HepG2 (cell line): ENCODE measurements at regions not wholly inside any gene's neighbourhood (a gene's known extent, or its start where the extent isn't known, plus 50 kb on each side); places are given as distances from the start of the nearest gene placed in this dataset.

ENCODE experiments used
- ASH2L ChIP-seq: fragments of 300-600, 200-600 bp; sonication (generic); IDR thresholded peaks from 2 replicates; pipeline ENCODE4 v1.7.0; 2017; ENCODE audit warnings: low read depth, mild to moderate bottlenecking, moderate library complexity, mixed read lengths, low read length; ENCODE audit not compliant: insufficient read length
- CREB3 ChIP-seq: sonication (generic); formaldehyde crosslinking; IDR thresholded peaks from 2 replicates; pipeline ENCODE4 v1.5.0; 2020; ENCODE audit warnings: missing genetic modification reagents
- HMGA1 ChIP-seq: sonication (generic); formaldehyde crosslinking; conservative IDR thresholded peaks from 2 replicates; pipeline ENCODE4 v1.4.0; 2020; ENCODE audit warnings: missing genetic modification reagents
- KDM5B ChIP-seq: sonication (generic); formaldehyde crosslinking; IDR thresholded peaks from 2 replicates; pipeline ENCODE4 v1.4.0; 2020; ENCODE audit warnings: missing genetic modification reagents, mild to moderate bottlenecking, borderline replicate concordance
- KLF13 ChIP-seq: sonication (generic); formaldehyde crosslinking; IDR thresholded peaks from 2 replicates; pipeline ENCODE4 v1.4.0; 2020; ENCODE audit warnings: mild to moderate bottlenecking, missing genetic modification reagents
- MTERF4 ChIP-seq: sonication (generic); formaldehyde crosslinking; IDR thresholded peaks from 2 replicates; pipeline ENCODE4 v1.8.0; 2023; ENCODE audit warnings: mild to moderate bottlenecking, missing genetic modification reagents
- NR1H2 ChIP-seq: sonication (generic); formaldehyde crosslinking; IDR thresholded peaks from 2 replicates; pipeline ENCODE4 v1.8.1; 2022; ENCODE audit warnings: low read depth, missing genetic modification reagents, borderline replicate concordance
- NR2C2 ChIP-seq: sonication (generic); formaldehyde crosslinking; IDR thresholded peaks from 2 replicates; pipeline ENCODE4 v1.4.0; 2020; ENCODE audit warnings: missing genetic modification reagents, mild to moderate bottlenecking, moderate library complexity, borderline replicate concordance
- NR3C1 ChIP-seq: sonication (generic); formaldehyde crosslinking; IDR thresholded peaks from 2 replicates; pipeline ENCODE4 v1.4.0; 2020; ENCODE audit warnings: missing genetic modification reagents
- PRDM15 ChIP-seq: sonication (generic); formaldehyde crosslinking; IDR thresholded peaks from 2 replicates; pipeline ENCODE4 v1.4.0; 2020; ENCODE audit warnings: missing genetic modification reagents
- RORA ChIP-seq: sonication (generic); formaldehyde crosslinking; IDR thresholded peaks from 2 replicates; pipeline ENCODE4 v1.5.0; 2020; ENCODE audit warnings: mild to moderate bottlenecking, missing genetic modification reagents, moderate library complexity
- SP4 ChIP-seq: sonication (generic); formaldehyde crosslinking; IDR thresholded peaks from 2 replicates; pipeline ENCODE4 v1.8.1; 2023; ENCODE audit warnings: mild to moderate bottlenecking, missing genetic modification reagents
- ZBTB39 ChIP-seq: sonication (generic); formaldehyde crosslinking; IDR thresholded peaks from 2 replicates; pipeline ENCODE4 v1.5.0; 2020; ENCODE audit warnings: missing genetic modification reagents
- ZNF432 ChIP-seq: sonication (generic); formaldehyde crosslinking; IDR thresholded peaks from 2 replicates; pipeline ENCODE4 v1.5.0; 2020; ENCODE audit warnings: missing genetic modification reagents, mild to moderate bottlenecking, borderline replicate concordance
- ZNF546 ChIP-seq: sonication (generic); formaldehyde crosslinking; conservative IDR thresholded peaks from 2 replicates; pipeline ENCODE4 v1.8.1; 2023; ENCODE audit warnings: mild to moderate bottlenecking, missing genetic modification reagents
- ZNF674 ChIP-seq: sonication (generic); formaldehyde crosslinking; IDR thresholded peaks from 2 replicates; pipeline ENCODE4 v1.5.0; 2020; ENCODE audit warnings: low read depth, mild to moderate bottlenecking, missing genetic modification reagents
- ZNF709 ChIP-seq: sonication (generic); formaldehyde crosslinking; IDR thresholded peaks from 2 replicates; pipeline ENCODE4 v1.5.0; 2020; ENCODE audit warnings: mild to moderate bottlenecking, missing genetic modification reagents
- ZNF770 ChIP-seq: sonication (generic); formaldehyde crosslinking; IDR thresholded peaks from 2 replicates; pipeline ENCODE4 v1.5.0; 2020; ENCODE audit warnings: mild to moderate bottlenecking, missing genetic modification reagents
- ZNF782 ChIP-seq: sonication (generic); formaldehyde crosslinking; IDR thresholded peaks from 2 replicates; pipeline ENCODE4 v1.4.0; 2020; ENCODE audit warnings: missing genetic modification reagents, mild to moderate bottlenecking, borderline replicate concordance

GRCh38 chr20:50344232-50345071 lies 153.8 kb downstream of the CEBPB start (continued):
- no peak for TF ChIP-seq CREB3
- TF ChIP-seq PRDM15 (CRISPR knock-in tag) = no peak
- no peak for TF ChIP-seq ZNF432 (CRISPR knock-in tag)
- TF ChIP-seq ZNF674 (CRISPR knock-in tag) = no peak
- TF ChIP-seq ZBTB39 (CRISPR knock-in tag) = no peak
- TF ChIP-seq MTERF4 (CRISPR knock-in tag) = no peak
- TF ChIP-seq NR3C1 (CRISPR knock-in tag) = no peak
- no peak for TF ChIP-seq NR2C2 (CRISPR knock-in tag)
- peak; percentile 72 for TF ChIP-seq KDM5B (CRISPR knock-in tag)
- TF ChIP-seq RORA (CRISPR knock-in tag) = no peak
- TF ChIP-seq ASH2L = peak; percentile 37
- TF ChIP-seq ZNF546 (CRISPR knock-in tag) = no peak
- TF ChIP-seq NR1H2 = no peak
- no peak for TF ChIP-seq HMGA1 (CRISPR knock-in tag)
- TF ChIP-seq ZNF782 = no peak
- TF ChIP-seq ZNF770 (CRISPR knock-in tag) = no peak
- TF ChIP-seq ZNF709 = no peak
- TF ChIP-seq SP4 (CRISPR knock-in tag) = no peak
- 0 out of 2 replicates have a peak, but pooled peaks have one; percentile 13 for TF ChIP-seq KLF13 (CRISPR knock-in tag)
